GM12878 (cell line): ENCODE measurements at regions not wholly inside any gene's neighbourhood (a gene's known extent, or its start where the extent isn't known, plus 50 kb on each side); places are given as distances from the start of the nearest gene placed in this dataset.

Experiments
- BHLHE40 ChIP-seq, 2 experiments: fragments of 450-650 bp in 1 of 2; IDR thresholded peaks; 2 replicates each; pipeline ENCODE4 v1.6.1; 2011 to 2017; ENCODE audit warnings: low read depth in 2 of 2, borderline replicate concordance in 1 of 2, improper control_type of control experiment in 1 of 2, low read length in 1 of 2, mild to moderate bottlenecking in 1 of 2
- BMI1 ChIP-seq: fragments of 450-650 bp; IDR thresholded peaks from 2 replicates; pipeline ENCODE4 v1.6.1; 2016; ENCODE audit warnings: mild to moderate bottlenecking, moderate library complexity, borderline replicate concordance
- CREB1 ChIP-seq: IDR thresholded peaks from 2 replicates; pipeline ENCODE4 v1.6.1; 2012; ENCODE audit warnings: low read depth, mild to moderate bottlenecking, inconsistent platforms
- HDAC6 ChIP-seq: fragments of 200-600 bp; sonication (generic); IDR thresholded peaks from one replicate; pipeline ENCODE4 v1.8.0; 2017; ENCODE audit warnings: antibody characterized with exemption; ENCODE audit not compliant: unreplicated experiment
- JUNB ChIP-seq: IDR thresholded peaks from 2 replicates; pipeline ENCODE4 v1.6.1; 2016; ENCODE audit warnings: antibody characterized with exemption, mild to moderate bottlenecking
- NBN ChIP-seq: fragments of 450-650 bp; IDR thresholded peaks from 2 replicates; pipeline ENCODE4 v1.6.1; 2016
- RUNX3 ChIP-seq: IDR thresholded peaks from 2 replicates; pipeline ENCODE4 v1.6.1; 2012; ENCODE audit warnings: low read length, inconsistent platforms
- SMAD1 ChIP-seq: fragments of 450-650 bp; IDR thresholded peaks from 2 replicates; pipeline ENCODE4 v1.6.1; 2018; ENCODE audit warnings: mild to moderate bottlenecking, low read depth; ENCODE audit not compliant: partially characterized antibody
- TCF12 ChIP-seq: IDR thresholded peaks from 2 replicates; pipeline ENCODE4 v1.6.1; 2011; ENCODE audit warnings: low read depth, mild to moderate bottlenecking, low read length
- ZNF24 ChIP-seq: fragments of 450-650 bp; IDR thresholded peaks from 2 replicates; pipeline ENCODE4 v1.6.1; 2017; ENCODE audit warnings: antibody characterized with exemption, mild to moderate bottlenecking
- ZSCAN29 ChIP-seq: fragments of 450-650 bp; IDR thresholded peaks from 2 replicates; pipeline ENCODE4 v1.6.1; 2017; ENCODE audit warnings: mild to moderate bottlenecking, moderate library complexity
- TF ChIP-seq, protein P1 (sequence below): fragments of 450-650 bp; IDR thresholded peaks from 2 replicates; pipeline ENCODE4 v1.6.1; 2017; ENCODE audit warnings: mild to moderate bottlenecking
- TF ChIP-seq, protein P2 (sequence below): fragments of 450-650 bp; IDR thresholded peaks from 2 replicates; pipeline ENCODE4 v1.6.1; 2017; ENCODE audit warnings: low read depth, mild to moderate bottlenecking, moderate library complexity
- TF ChIP-seq, protein P3 (sequence below): IDR thresholded peaks from 2 replicates; pipeline ENCODE4 v1.6.1; 2011; ENCODE audit warnings: low read depth, low read length, improper control_type of control experiment, borderline replicate concordance
- TF ChIP-seq, protein P4 (sequence below): IDR thresholded peaks from 2 replicates; pipeline ENCODE4 v1.6.1; 2012; ENCODE audit warnings: low read depth, low read length, improper control_type of control experiment
- TF ChIP-seq, protein P5 (sequence below): IDR thresholded peaks from 2 replicates; pipeline ENCODE4 v1.6.1; 2012; ENCODE audit warnings: low read depth, low read length, improper control_type of control experiment
- TF ChIP-seq, protein P6 (sequence below): IDR thresholded peaks from 2 replicates; pipeline ENCODE4 v1.6.1; 2011; ENCODE audit warnings: mild to moderate bottlenecking, low read depth, low read length, moderate library complexity; ENCODE audit not compliant: insufficient replicate concordance
- TF ChIP-seq, protein P7 (sequence below): IDR thresholded peaks from 2 replicates; pipeline ENCODE4 v1.6.1; 2012; ENCODE audit warnings: mild to moderate bottlenecking, low read depth, low read length
- TF ChIP-seq, protein P8 (sequence below): IDR thresholded peaks from 2 replicates; pipeline ENCODE4 v1.6.1; 2012; ENCODE audit warnings: low read depth, low read length, improper control_type of control experiment

DNA sequence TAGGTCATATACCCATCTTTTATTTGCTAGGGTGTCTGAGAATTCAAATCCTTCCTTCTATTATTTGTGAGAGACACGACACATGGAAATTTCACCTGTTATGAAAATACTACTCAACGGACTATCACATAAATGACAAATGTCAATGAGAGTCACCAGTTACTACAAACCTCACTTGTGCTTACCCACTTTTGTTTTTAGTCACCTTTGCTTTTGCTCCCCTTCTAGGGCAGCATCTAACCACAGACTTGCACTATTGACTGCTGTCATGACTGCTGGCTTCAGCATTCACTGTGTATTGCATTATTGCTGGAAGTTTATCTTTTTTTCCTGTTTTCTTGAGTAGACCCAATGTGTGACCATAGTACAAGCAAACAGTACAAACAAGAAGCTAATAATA is 1048.0 kb downstream of the PLA2G4A start (continued):
- TF ChIP-seq, protein P1, sequence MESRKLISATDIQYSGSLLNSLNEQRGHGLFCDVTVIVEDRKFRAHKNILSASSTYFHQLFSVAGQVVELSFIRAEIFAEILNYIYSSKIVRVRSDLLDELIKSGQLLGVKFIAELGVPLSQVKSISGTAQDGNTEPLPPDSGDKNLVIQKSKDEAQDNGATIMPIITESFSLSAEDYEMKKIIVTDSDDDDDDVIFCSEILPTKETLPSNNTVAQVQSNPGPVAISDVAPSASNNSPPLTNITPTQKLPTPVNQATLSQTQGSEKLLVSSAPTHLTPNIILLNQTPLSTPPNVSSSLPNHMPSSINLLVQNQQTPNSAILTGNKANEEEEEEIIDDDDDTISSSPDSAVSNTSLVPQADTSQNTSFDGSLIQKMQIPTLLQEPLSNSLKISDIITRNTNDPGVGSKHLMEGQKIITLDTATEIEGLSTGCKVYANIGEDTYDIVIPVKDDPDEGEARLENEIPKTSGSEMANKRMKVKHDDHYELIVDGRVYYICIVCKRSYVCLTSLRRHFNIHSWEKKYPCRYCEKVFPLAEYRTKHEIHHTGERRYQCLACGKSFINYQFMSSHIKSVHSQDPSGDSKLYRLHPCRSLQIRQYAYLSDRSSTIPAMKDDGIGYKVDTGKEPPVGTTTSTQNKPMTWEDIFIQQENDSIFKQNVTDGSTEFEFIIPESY: no peak
- TF ChIP-seq BMI1: peak; percentile 13; the same call in 1 of the 2 replicates
- no peak for TF ChIP-seq CREB1
- no peak for TF ChIP-seq NBN
- TF ChIP-seq, protein P2, sequence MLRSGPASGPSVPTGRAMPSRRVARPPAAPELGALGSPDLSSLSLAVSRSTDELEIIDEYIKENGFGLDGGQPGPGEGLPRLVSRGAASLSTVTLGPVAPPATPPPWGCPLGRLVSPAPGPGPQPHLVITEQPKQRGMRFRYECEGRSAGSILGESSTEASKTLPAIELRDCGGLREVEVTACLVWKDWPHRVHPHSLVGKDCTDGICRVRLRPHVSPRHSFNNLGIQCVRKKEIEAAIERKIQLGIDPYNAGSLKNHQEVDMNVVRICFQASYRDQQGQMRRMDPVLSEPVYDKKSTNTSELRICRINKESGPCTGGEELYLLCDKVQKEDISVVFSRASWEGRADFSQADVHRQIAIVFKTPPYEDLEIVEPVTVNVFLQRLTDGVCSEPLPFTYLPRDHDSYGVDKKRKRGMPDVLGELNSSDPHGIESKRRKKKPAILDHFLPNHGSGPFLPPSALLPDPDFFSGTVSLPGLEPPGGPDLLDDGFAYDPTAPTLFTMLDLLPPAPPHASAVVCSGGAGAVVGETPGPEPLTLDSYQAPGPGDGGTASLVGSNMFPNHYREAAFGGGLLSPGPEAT: 0 out of 2 replicates have a peak, but pooled peaks have one; percentile 30
- TF ChIP-seq ZNF24: peak; percentile 73
- peak in 1 of 2 experiments; percentile 36; a peak in 1 of 4 replicates for TF ChIP-seq BHLHE40 (IDR thresholded peaks at IDR 0.05; ENCODE audit: borderline replicate concordance in 1 of 2, low read depth in 2 of 2, low read length in 1 of 2)
- TF ChIP-seq RUNX3: peak; percentile 63
- TF ChIP-seq, protein P3, sequence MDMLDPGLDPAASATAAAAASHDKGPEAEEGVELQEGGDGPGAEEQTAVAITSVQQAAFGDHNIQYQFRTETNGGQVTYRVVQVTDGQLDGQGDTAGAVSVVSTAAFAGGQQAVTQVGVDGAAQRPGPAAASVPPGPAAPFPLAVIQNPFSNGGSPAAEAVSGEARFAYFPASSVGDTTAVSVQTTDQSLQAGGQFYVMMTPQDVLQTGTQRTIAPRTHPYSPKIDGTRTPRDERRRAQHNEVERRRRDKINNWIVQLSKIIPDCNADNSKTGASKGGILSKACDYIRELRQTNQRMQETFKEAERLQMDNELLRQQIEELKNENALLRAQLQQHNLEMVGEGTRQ: no peak
- TF ChIP-seq, protein P4, sequence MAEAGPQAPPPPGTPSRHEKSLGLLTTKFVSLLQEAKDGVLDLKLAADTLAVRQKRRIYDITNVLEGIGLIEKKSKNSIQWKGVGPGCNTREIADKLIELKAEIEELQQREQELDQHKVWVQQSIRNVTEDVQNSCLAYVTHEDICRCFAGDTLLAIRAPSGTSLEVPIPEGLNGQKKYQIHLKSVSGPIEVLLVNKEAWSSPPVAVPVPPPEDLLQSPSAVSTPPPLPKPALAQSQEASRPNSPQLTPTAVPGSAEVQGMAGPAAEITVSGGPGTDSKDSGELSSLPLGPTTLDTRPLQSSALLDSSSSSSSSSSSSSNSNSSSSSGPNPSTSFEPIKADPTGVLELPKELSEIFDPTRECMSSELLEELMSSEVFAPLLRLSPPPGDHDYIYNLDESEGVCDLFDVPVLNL: no peak
- TF ChIP-seq, protein P5, sequence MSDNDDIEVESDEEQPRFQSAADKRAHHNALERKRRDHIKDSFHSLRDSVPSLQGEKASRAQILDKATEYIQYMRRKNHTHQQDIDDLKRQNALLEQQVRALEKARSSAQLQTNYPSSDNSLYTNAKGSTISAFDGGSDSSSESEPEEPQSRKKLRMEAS: no peak
- no peak for TF ChIP-seq TCF12
- TF ChIP-seq, protein P6, sequence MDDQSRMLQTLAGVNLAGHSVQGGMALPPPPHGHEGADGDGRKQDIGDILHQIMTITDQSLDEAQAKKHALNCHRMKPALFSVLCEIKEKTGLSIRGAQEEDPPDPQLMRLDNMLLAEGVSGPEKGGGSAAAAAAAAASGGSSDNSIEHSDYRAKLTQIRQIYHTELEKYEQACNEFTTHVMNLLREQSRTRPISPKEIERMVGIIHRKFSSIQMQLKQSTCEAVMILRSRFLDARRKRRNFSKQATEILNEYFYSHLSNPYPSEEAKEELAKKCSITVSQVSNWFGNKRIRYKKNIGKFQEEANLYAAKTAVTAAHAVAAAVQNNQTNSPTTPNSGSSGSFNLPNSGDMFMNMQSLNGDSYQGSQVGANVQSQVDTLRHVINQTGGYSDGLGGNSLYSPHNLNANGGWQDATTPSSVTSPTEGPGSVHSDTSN: no peak
- TF ChIP-seq, protein P7, sequence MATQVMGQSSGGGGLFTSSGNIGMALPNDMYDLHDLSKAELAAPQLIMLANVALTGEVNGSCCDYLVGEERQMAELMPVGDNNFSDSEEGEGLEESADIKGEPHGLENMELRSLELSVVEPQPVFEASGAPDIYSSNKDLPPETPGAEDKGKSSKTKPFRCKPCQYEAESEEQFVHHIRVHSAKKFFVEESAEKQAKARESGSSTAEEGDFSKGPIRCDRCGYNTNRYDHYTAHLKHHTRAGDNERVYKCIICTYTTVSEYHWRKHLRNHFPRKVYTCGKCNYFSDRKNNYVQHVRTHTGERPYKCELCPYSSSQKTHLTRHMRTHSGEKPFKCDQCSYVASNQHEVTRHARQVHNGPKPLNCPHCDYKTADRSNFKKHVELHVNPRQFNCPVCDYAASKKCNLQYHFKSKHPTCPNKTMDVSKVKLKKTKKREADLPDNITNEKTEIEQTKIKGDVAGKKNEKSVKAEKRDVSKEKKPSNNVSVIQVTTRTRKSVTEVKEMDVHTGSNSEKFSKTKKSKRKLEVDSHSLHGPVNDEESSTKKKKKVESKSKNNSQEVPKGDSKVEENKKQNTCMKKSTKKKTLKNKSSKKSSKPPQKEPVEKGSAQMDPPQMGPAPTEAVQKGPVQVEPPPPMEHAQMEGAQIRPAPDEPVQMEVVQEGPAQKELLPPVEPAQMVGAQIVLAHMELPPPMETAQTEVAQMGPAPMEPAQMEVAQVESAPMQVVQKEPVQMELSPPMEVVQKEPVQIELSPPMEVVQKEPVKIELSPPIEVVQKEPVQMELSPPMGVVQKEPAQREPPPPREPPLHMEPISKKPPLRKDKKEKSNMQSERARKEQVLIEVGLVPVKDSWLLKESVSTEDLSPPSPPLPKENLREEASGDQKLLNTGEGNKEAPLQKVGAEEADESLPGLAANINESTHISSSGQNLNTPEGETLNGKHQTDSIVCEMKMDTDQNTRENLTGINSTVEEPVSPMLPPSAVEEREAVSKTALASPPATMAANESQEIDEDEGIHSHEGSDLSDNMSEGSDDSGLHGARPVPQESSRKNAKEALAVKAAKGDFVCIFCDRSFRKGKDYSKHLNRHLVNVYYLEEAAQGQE: no peak
- TF ChIP-seq JUNB: peak; percentile 46; the same call in 1 of the 2 replicates
- TF ChIP-seq SMAD1: no peak
- TF ChIP-seq HDAC6: no peak
- no peak for TF ChIP-seq ZSCAN29
- TF ChIP-seq, protein P8, sequence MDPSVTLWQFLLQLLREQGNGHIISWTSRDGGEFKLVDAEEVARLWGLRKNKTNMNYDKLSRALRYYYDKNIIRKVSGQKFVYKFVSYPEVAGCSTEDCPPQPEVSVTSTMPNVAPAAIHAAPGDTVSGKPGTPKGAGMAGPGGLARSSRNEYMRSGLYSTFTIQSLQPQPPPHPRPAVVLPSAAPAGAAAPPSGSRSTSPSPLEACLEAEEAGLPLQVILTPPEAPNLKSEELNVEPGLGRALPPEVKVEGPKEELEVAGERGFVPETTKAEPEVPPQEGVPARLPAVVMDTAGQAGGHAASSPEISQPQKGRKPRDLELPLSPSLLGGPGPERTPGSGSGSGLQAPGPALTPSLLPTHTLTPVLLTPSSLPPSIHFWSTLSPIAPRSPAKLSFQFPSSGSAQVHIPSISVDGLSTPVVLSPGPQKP: no peak
